ENCODE measurements at regions not wholly inside any gene's neighbourhood (a gene's known extent, or its start where the extent isn't known, plus 50 kb on each side); places are given as distances from the start of the nearest gene placed in this dataset.

- ChIA-PET POLR2A (no interaction called here), CTCF (interaction anchor here (1.3 kb wide), 1 partner anchor 10 kb away, joined by 3 read pairs; no protein-coding TSS in a partner anchor)
- peaks cover 1% of the 10 kb centered on the region; the same call in 1 of the 2 replicates for H3K27me3 ChIP-seq (ENCODE audit: control insufficient read depth, insufficient read depth, low read length)
- no peaks in the 10 kb centered on the region for H3K36me3 ChIP-seq (ENCODE audit: control insufficient read depth, insufficient read depth, low read length)
- H3K4me3 ChIP-seq (ENCODE audit: low read depth, low read length) = no peak overlapping the region
- TF ChIP-seq CTCF (IDR thresholded peaks at IDR 0.05; ENCODE audit: insufficient read depth, low read depth, low read length) = no peak
- no peak for DNase-seq (ENCODE audit: low read depth)
Measured at GRCh38 chr1:119290297-119290696, 78.3 kb upstream of the HAO2 start.

DNA sequence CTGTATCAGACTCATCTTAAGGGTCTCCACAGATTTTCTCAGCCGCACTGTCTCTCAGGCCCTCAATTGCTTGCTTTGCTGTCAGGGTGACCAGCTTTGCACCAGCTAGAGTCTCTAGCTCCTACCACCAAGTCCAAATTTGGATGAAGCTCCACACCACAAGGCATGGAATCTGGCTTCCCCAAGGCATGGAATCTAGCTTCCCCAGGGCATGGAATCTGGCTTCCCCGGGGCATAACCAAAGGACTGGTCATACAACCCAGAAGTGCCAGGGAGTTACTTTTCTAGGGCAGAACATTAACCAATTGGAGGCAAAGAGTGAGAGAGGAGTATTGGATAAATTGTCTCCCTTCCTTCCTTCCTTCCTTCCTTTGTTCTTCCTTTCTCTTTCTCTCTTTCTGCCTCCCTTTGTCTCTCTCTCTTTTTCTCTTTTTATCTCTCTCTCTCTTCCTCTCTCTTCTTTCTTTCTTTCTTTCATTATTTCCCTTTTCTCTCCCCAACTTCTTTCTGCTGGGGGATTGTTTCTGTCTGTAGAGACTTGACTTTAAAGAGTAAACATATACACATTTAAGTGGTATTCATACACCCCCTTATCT lies 76.9 kb upstream of the HAO2 start:
- H3K27me3 ChIP-seq (ENCODE audit: control insufficient read depth, insufficient read depth, low read length) = peaks cover 1% of the 10 kb centered on the region; the same call in 1 of the 2 replicates

GRCh38 chr1:119293797-119294196 lies 74.8 kb upstream of the HAO2 start:
- H3K4me3 ChIP-seq (ENCODE audit: low read depth, low read length) = no peak overlapping the region
- H3K27me3 ChIP-seq (ENCODE audit: control insufficient read depth, insufficient read depth, low read length) = peaks cover 1% of the 10 kb centered on the region; the same call in 1 of the 2 replicates
- ChIA-PET POLR2A (no interaction called here), CTCF (interaction anchor here (0.9 kb wide), 1 partner anchor 73 kb away, joined by 4 read pairs; no protein-coding TSS in a partner anchor)
- DNase-seq (ENCODE audit: low read depth) = no peak
- no peak for TF ChIP-seq CTCF (IDR thresholded peaks at IDR 0.05; ENCODE audit: insufficient read depth, low read depth, low read length)
- no peaks in the 10 kb centered on the region for H3K36me3 ChIP-seq (ENCODE audit: control insufficient read depth, insufficient read depth, low read length)

More for the DNA sequence above, 76.9 kb upstream of the HAO2 start:
- Histone ChIP-seq H3K4me3 (ENCODE audit: low read depth, low read length) (no peak overlapping the region), H3K36me3 (ENCODE audit: control insufficient read depth, insufficient read depth, low read length) (no peaks in the 10 kb centered on the region)
- ChIA-PET POLR2A (no interaction called here), CTCF (no interaction called here)
- no peak for DNase-seq (ENCODE audit: low read depth)
- TF ChIP-seq CTCF (IDR thresholded peaks at IDR 0.05; ENCODE audit: insufficient read depth, low read depth, low read length) = no peak

GRCh38 chr1:119294199-119294598 lies 74.4 kb upstream of the HAO2 start:
- no peak overlapping the region for H3K4me3 ChIP-seq (ENCODE audit: low read depth, low read length)
- no peak for DNase-seq (ENCODE audit: low read depth)
- ChIA-PET POLR2A (no interaction called here), CTCF (interaction anchor here (0.9 kb wide), 1 partner anchor 73 kb away, joined by 4 read pairs; no protein-coding TSS in a partner anchor)
- TF ChIP-seq CTCF (IDR thresholded peaks at IDR 0.05; ENCODE audit: insufficient read depth, low read depth, low read length) = no peak
- H3K27me3 ChIP-seq (ENCODE audit: control insufficient read depth, insufficient read depth, low read length) = peaks cover 1% of the 10 kb centered on the region; the same call in 1 of the 2 replicates
- H3K36me3 ChIP-seq (ENCODE audit: control insufficient read depth, insufficient read depth, low read length) = no peaks in the 10 kb centered on the region

- TF ChIP-seq CTCF (IDR thresholded peaks at IDR 0.05; ENCODE audit: insufficient read depth, low read depth, low read length) = no peak
- no peaks in the 10 kb centered on the region for H3K36me3 ChIP-seq (ENCODE audit: control insufficient read depth, insufficient read depth, low read length)
- peaks cover 3% of the 10 kb centered on the region; the same call in 1 of the 2 replicates for H3K27me3 ChIP-seq (ENCODE audit: control insufficient read depth, insufficient read depth, low read length)
- no peak overlapping the region for H3K4me3 ChIP-seq (ENCODE audit: low read depth, low read length)
- DNase-seq (ENCODE audit: low read depth) = no peak
- ChIA-PET CTCF (interaction anchor here (0.7 kb wide), 1 partner anchor 20 kb away, joined by 3 read pairs; no protein-coding TSS in a partner anchor), POLR2A (no interaction called here)
Measured at GRCh38 chr1:119294722-119295121, 73.9 kb upstream of the HAO2 start.

Data from BJ (cell line).